ENCODE measurements at regions not wholly inside any gene's neighbourhood (a gene's known extent, or its start where the extent isn't known, plus 50 kb on each side); places are given as distances from the start of the nearest gene placed in this dataset.

- H2AFZ ChIP-seq (ENCODE audit: low read length) = no peak overlapping the region
- no TSS peak for BruUV-seq (replicated peaks)
- H3K9me3 ChIP-seq (ENCODE audit: low read length) = no peaks in the 10 kb centered on the region
- 18% methylated on average over 4 of the region's 4 CpGs for WGBS (ENCODE audit: low lambda C conversion rate)
- H3K79me2 ChIP-seq (ENCODE audit: insufficient read depth, low read length) = no peaks in the 10 kb centered on the region
- H3K4me2 ChIP-seq (ENCODE audit: low read depth, low read length) = no peak overlapping the region
- ChIA-PET CTCF (ENCODE audit: low intra/inter-chr PET ratio, low total read pairs) (no interaction called here), POLR2A (no interaction called here)
- no peak for DNase-seq (ENCODE audit: low spot score)
- in situ Hi-C loops (cut with HindIII; ENCODE audit: extremely low pct_ligation_motif_present, low pct_unique_long_range_greater_than_20kb) = no loop called here
- TF ChIP-seq ZNF431 (CRISPR knock-in tag; IDR thresholded peaks at IDR 0.05; ENCODE audit: borderline replicate concordance, low read depth) = no peak
- TF ChIP-seq, protein P1, sequence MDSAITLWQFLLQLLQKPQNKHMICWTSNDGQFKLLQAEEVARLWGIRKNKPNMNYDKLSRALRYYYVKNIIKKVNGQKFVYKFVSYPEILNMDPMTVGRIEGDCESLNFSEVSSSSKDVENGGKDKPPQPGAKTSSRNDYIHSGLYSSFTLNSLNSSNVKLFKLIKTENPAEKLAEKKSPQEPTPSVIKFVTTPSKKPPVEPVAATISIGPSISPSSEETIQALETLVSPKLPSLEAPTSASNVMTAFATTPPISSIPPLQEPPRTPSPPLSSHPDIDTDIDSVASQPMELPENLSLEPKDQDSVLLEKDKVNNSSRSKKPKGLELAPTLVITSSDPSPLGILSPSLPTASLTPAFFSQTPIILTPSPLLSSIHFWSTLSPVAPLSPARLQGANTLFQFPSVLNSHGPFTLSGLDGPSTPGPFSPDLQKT (CRISPR knock-in tag; IDR thresholded peaks at IDR 0.05; ENCODE audit: borderline replicate concordance) = no peak
- TF ChIP-seq ARID4A (CRISPR knock-in tag; IDR thresholded peaks at IDR 0.05; ENCODE audit: borderline replicate concordance) = no peak
- TF ChIP-seq MLLT10 (CRISPR knock-in tag; IDR thresholded peaks at IDR 0.05) = no peak
- no peak for TF ChIP-seq THAP9 (CRISPR knock-in tag; IDR thresholded peaks at IDR 0.05; ENCODE audit: borderline replicate concordance)
- TF ChIP-seq ZKSCAN8 (CRISPR knock-in tag; IDR thresholded peaks at IDR 0.05; ENCODE audit: borderline replicate concordance) = no peak
- no peak for TF ChIP-seq ZNF33A (CRISPR knock-in tag; IDR thresholded peaks at IDR 0.05; ENCODE audit: borderline replicate concordance)
- TF ChIP-seq AGO1 (IDR thresholded peaks at IDR 0.05; ENCODE audit: low read depth, low read length, poor library complexity, severe bottlenecking) = no peak
- TF ChIP-seq RAD51 (IDR thresholded peaks at IDR 0.05; ENCODE audit: borderline replicate concordance) = no peak
- no peak for TF ChIP-seq MTA1 (CRISPR knock-in tag; IDR thresholded peaks at IDR 0.05; ENCODE audit: borderline replicate concordance)
- TF ChIP-seq ZNF3 (CRISPR knock-in tag; IDR thresholded peaks at IDR 0.05) = no peak
- no peak for TF ChIP-seq RBM22 (optimal IDR thresholded peaks at IDR 0.05; ENCODE audit: low read length)
- H4K20me1 ChIP-seq (ENCODE audit: insufficient read depth, low read length) = no peaks in the 10 kb centered on the region
- H3K27me3 ChIP-seq (ENCODE audit: control insufficient read depth in 1 of 2, insufficient read depth in 2 of 2, low read length in 2 of 2) = no peaks in the 10 kb centered on the region; a peak in 1 of 5 replicates
- no peaks in the 10 kb centered on the region for H3K36me3 ChIP-seq (replicated peaks in 1 of 2; ENCODE audit: control insufficient read depth in 1 of 2, insufficient read depth in 2 of 2, low read length in 2 of 2)
- no peak overlapping the region for H3K4me3 ChIP-seq (replicated peaks in 1 of 3; ENCODE audit: insufficient read depth in 1 of 3, low read depth in 2 of 3, low read length in 3 of 3)
- H3K9ac ChIP-seq (ENCODE audit: insufficient read depth, low read depth, low read length) = no peak overlapping the region
- H3K4me1 ChIP-seq (ENCODE audit: insufficient read depth, low read length) = no peaks in the 10 kb centered on the region
- ATAC-seq = no peak
- H3K27ac ChIP-seq (ENCODE audit: extremely low read length, insufficient read depth, low read length) = no peak overlapping the region
- intact Hi-C loops (cut with micrococcal nuclease; ENCODE audit: unreplicated experiment) = no loop called here
- no peak for FAIRE-seq
Observed at GRCh38 chr4:77450006-77450405, 155.6 kb upstream of the CXCL13 start.

Measured in HepG2 (cell line).